Fibroblast of lung (primary cell): ENCODE measurements at regions not wholly inside any gene's neighbourhood (a gene's known extent, or its start where the extent isn't known, plus 50 kb on each side); places are given as distances from the start of the nearest gene placed in this dataset.
"Not testable (repeated sequence)": the region's sequence is repeated elsewhere in the genome, so short reads cannot be mapped to it uniquely, and the experiment has no call there.

Experiments
- DNase-seq, 2 donors: peaks; one replicate each; pipeline versions ENCODE4 v3.0.0 to v3.0.0-alpha.2; 2010; ENCODE audit warnings: low read depth in 2 of 2
- H2AFZ ChIP-seq: 2 replicates; pipeline ENCODE4 v1.5.1; 2012; ENCODE audit warnings: low read length, control low read depth, inconsistent platforms
- H3K27ac ChIP-seq: 2 replicates; pipeline ENCODE4 v1.5.1; 2011; ENCODE audit warnings: low read length, control low read depth; ENCODE audit not compliant: insufficient read depth
- H3K27me3 ChIP-seq: 2 replicates; pipeline ENCODE4 v1.5.1; 2011; ENCODE audit warnings: mild to moderate bottlenecking, low read length; ENCODE audit not compliant: control insufficient read depth, insufficient read depth
- H3K36me3 ChIP-seq: 2 replicates; pipeline ENCODE4 v1.5.1; 2011; ENCODE audit warnings: low read length; ENCODE audit not compliant: control insufficient read depth, insufficient read depth
- H3K4me1 ChIP-seq: 2 replicates; pipeline ENCODE4 v1.5.1; 2011; ENCODE audit warnings: low read length; ENCODE audit not compliant: control insufficient read depth, insufficient read depth; ENCODE audit errors: extremely low read depth
- H3K4me2 ChIP-seq: 2 replicates; pipeline ENCODE4 v1.5.1; 2011; ENCODE audit warnings: low read length, control low read depth; ENCODE audit not compliant: insufficient read depth; ENCODE audit errors: extremely low read depth
- H3K4me3 ChIP-seq, 4 experiments: fragments of 200-600 bp in 1 of 4; sonication (generic) in 1 of 4; replicated peaks in 1 of 4; 2 replicates each; pipeline ENCODE4 v1.5.1; 2011 to 2016; ENCODE audit warnings: low read length in 4 of 4, low read depth in 3 of 4, mild to moderate bottlenecking in 3 of 4, control low read depth in 2 of 4, inconsistent platforms in 1 of 4, mixed read lengths in 1 of 4; ENCODE audit not compliant: insufficient read depth in 1 of 4; ENCODE audit errors: control extremely low read depth in 1 of 4
- H3K79me2 ChIP-seq: 2 replicates; pipeline ENCODE4 v1.5.1; 2012; ENCODE audit warnings: mild to moderate bottlenecking, low read length, inconsistent platforms; ENCODE audit not compliant: control insufficient read depth, insufficient read depth
- H3K9ac ChIP-seq: 2 replicates; pipeline ENCODE4 v1.5.1; 2011; ENCODE audit warnings: mild to moderate bottlenecking, low read length, control low read depth; ENCODE audit not compliant: insufficient read depth
- H3K9me3 ChIP-seq: 2 replicates; pipeline ENCODE4 v1.5.1; 2012; ENCODE audit warnings: low read depth, low read length; ENCODE audit not compliant: control insufficient read depth, insufficient read depth
- H4K20me1 ChIP-seq: 2 replicates; pipeline ENCODE4 v1.5.1; 2011; ENCODE audit warnings: low read length; ENCODE audit not compliant: control insufficient read depth, insufficient read depth; ENCODE audit errors: extremely low read depth
- CTCF ChIP-seq, 2 donors: IDR thresholded peaks in 1 of 2; conservative IDR thresholded peaks in 1 of 2; 1 replicate in 1 of 2; 2 replicates in 1 of 2; pipeline ENCODE4 v1.5.1; 2011 to 2012; ENCODE audit warnings: low read length in 2 of 2, control low read depth in 1 of 2, inconsistent platforms in 1 of 2, low read depth in 1 of 2, mild to moderate bottlenecking in 1 of 2
- EZH2 ChIP-seq: IDR thresholded peaks from 2 replicates; pipeline ENCODE4 v1.5.1; 2012; ENCODE audit warnings: low read length, control low read depth, mild to moderate bottlenecking; ENCODE audit errors: missing control alignments

GRCh38 chr14:85187521-85187920 is 342.4 kb upstream of the FLRT2 start:
- DNase-seq, result no peak
- no peak overlapping the region for H3K9ac ChIP-seq
- H3K36me3 ChIP-seq, result no peaks in the 10 kb centered on the region
- H3K9me3 ChIP-seq, result no peaks in the 10 kb centered on the region
- no peaks in the 10 kb centered on the region for H3K79me2 ChIP-seq
- no peak overlapping the region for H3K4me2 ChIP-seq
- H4K20me1 ChIP-seq, result no peaks in the 10 kb centered on the region
- H3K4me1 ChIP-seq, result no peaks in the 10 kb centered on the region
- no peaks in the 10 kb centered on the region for H3K27me3 ChIP-seq
- H2AFZ ChIP-seq, result no peak overlapping the region
- H3K4me3 ChIP-seq, result no peak overlapping the region
- TF ChIP-seq CTCF (conservative IDR thresholded peaks at IDR 0.05 in 1 of 2, IDR thresholded peaks at IDR 0.05 in 1 of 2; ENCODE audit: low read depth in 1 of 2, low read length in 2 of 2) (no peak), EZH2 (no peak)
- no peak overlapping the region for H3K27ac ChIP-seq

GRCh38 chr14:85188836-85189235 is 341.1 kb upstream of the FLRT2 start:
- DNase-seq, result no peak
- Histone ChIP-seq H3K4me2 (no peak overlapping the region), H4K20me1 (no peaks in the 10 kb centered on the region), H3K4me3 (no peak overlapping the region), H3K4me1 (no peaks in the 10 kb centered on the region), H3K9me3 (no peaks in the 10 kb centered on the region), H3K79me2 (no peaks in the 10 kb centered on the region), H3K9ac (no peak overlapping the region), H2AFZ (no peak overlapping the region), H3K36me3 (no peaks in the 10 kb centered on the region), H3K27ac (no peak overlapping the region), H3K27me3 (no peaks in the 10 kb centered on the region)
- TF ChIP-seq EZH2 (no peak), CTCF (conservative IDR thresholded peaks at IDR 0.05 in 1 of 2, IDR thresholded peaks at IDR 0.05 in 1 of 2; ENCODE audit: low read depth in 1 of 2, low read length in 2 of 2) (no peak)

GRCh38 chr14:85189253-85189652 is 340.7 kb upstream of the FLRT2 start:
- H2AFZ ChIP-seq, H3K36me3 ChIP-seq, H3K9me3 ChIP-seq, H4K20me1 ChIP-seq, DNase-seq, H3K4me1 ChIP-seq, H3K9ac ChIP-seq, H3K4me2 ChIP-seq, H3K27ac ChIP-seq, H3K27me3 ChIP-seq, H3K79me2 ChIP-seq, H3K4me3 ChIP-seq: not testable (repeated sequence)

- Histone ChIP-seq H3K9me3 (no peaks in the 10 kb centered on the region), H3K4me3 (no peak overlapping the region), H3K4me1 (no peaks in the 10 kb centered on the region), H3K27me3 (no peaks in the 10 kb centered on the region), H4K20me1 (no peaks in the 10 kb centered on the region), H3K36me3 (no peaks in the 10 kb centered on the region), H3K79me2 (no peaks in the 10 kb centered on the region), H3K9ac (no peak overlapping the region), H3K4me2 (no peak overlapping the region), H2AFZ (no peak overlapping the region), H3K27ac (no peak overlapping the region)
- DNase-seq, result no peak
- no peak for TF ChIP-seq EZH2
- TF ChIP-seq CTCF (conservative IDR thresholded peaks at IDR 0.05 in 1 of 2, IDR thresholded peaks at IDR 0.05 in 1 of 2; ENCODE audit: low read depth in 1 of 2, low read length in 2 of 2), result no peak
Measured at GRCh38 chr14:85190251-85190650, 339.7 kb upstream of the FLRT2 start.
